HFF-Myc (cell line): ENCODE measurements at regions not wholly inside any gene's neighbourhood (a gene's known extent, or its start where the extent isn't known, plus 50 kb on each side); places are given as distances from the start of the nearest gene placed in this dataset.
"Not testable (repeated sequence)": the region's sequence is repeated elsewhere in the genome, so short reads cannot be mapped to it uniquely, and the experiment has no call there.

Source experiments
- DNase-seq: peaks from one replicate; pipeline ENCODE4 v3.0.0-alpha.2; 2011; ENCODE audit warnings: low read depth; ENCODE audit errors: extremely low read depth
- H3K4me3 ChIP-seq: replicated peaks from 2 replicates; pipeline ENCODE4 v1.5.1; 2011; ENCODE audit warnings: low read depth, mild to moderate bottlenecking, control low read depth, low read length
- TF ChIP-seq, protein P1 (sequence below): IDR thresholded peaks from 2 replicates; pipeline ENCODE4 v1.5.1; 2012; ENCODE audit warnings: mild to moderate bottlenecking, low read depth, low read length, control low read depth; ENCODE audit errors: missing control alignments

DNA sequence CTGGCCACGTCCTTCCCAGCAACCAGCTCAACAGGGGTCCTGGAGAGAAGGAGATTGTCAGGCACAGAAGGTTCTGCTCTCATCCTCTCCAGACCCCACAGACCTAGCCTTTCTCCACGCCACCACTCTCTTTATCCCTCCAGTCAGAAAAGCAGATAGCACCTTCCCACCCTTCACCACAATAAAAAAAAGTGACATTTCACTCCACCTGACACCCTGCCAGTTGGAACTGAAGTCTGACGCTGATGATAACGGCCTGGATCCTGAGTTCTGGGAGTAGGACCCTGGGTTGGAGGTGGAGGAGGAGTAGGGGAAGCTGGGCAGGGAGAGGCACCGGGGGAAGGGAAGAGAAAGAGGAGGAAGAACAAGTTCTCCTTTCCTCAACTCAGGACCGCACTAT lies 127.5 kb upstream of the ANO1 start:
- TF ChIP-seq, protein P1, sequence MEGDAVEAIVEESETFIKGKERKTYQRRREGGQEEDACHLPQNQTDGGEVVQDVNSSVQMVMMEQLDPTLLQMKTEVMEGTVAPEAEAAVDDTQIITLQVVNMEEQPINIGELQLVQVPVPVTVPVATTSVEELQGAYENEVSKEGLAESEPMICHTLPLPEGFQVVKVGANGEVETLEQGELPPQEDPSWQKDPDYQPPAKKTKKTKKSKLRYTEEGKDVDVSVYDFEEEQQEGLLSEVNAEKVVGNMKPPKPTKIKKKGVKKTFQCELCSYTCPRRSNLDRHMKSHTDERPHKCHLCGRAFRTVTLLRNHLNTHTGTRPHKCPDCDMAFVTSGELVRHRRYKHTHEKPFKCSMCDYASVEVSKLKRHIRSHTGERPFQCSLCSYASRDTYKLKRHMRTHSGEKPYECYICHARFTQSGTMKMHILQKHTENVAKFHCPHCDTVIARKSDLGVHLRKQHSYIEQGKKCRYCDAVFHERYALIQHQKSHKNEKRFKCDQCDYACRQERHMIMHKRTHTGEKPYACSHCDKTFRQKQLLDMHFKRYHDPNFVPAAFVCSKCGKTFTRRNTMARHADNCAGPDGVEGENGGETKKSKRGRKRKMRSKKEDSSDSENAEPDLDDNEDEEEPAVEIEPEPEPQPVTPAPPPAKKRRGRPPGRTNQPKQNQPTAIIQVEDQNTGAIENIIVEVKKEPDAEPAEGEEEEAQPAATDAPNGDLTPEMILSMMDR = no peak
- no peak overlapping the region for H3K4me3 ChIP-seq
- DNase-seq = no peak

DNA sequence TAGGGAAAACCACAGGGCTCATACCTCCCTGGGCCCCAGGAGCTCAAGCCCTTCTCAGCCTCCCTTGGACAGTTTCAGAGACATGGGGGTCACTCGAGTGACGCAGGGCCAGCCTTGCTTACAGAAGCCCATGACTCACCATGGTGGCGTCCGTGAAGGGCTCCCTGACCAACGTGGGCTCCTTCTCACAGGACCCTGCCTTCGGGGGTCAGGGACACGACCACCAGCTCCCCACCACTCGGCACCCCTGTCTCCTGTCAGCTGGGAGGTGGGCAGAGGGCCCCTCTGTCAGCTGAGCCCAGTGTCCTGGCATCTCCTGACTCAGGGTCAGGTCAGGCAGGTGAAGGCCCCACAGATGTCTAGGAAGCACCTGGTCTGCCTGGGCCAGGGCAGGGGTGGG lies 126.3 kb upstream of the ANO1 start:
- TF ChIP-seq, protein P1 = no peak
- no peak for DNase-seq
- no peak overlapping the region for H3K4me3 ChIP-seq

DNA sequence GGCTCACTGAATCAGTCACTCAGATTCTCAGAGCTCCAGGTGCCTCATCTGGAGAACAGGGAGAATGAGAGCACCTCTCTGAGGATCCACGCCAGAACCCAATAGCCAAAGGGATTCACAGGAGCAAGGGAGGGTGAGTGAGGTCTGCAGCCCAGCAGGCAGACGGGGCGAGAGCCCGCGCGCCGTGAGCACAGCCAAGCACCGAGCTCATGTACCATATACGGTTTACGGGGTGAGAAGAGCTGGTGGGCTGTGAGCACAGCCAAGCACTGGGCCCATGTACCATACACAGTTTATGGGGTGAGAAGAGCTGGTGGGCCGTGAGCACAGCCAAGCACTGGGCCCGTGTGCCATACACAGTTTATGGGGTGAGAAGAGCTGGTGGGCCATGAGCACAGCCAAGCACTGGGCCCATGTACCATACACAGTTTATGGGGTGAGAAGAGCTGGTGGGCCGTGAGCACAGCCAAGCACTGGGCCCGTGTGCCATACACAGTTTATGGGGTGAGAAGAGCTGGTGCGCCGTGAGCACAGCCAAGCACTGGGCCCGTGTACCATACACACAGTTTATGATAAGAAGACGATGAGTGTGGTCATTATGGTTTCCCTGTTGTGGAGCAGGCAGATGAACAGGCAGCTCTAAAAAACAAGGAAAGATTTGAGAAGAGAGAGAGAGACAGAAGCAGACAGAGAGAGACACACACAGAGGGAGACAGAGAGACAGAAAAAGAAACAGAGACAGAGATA lies 125.7 kb upstream of the ANO1 start:
- DNase-seq, H3K4me3 ChIP-seq: not testable (repeated sequence)

DNA sequence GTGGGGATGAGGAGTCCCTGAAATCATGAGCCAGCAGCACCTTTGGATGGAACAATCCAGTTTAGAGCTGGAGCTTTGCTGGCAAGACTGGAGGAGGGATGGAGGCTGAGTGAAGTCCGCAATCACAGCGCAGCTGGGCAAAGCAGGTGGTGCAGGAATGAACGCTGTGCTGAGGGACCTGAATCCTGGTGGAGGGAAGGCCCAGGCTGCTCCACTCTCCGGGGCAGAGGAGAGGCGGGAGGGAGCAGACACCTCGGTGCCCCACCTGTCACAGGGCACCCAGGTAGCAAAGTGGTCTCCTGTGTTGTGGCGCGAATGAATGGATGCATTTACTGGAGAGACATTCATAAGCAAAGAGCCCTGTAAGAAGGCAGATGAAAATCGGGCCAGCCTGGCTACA lies 124.8 kb upstream of the ANO1 start:
- no peak for DNase-seq
- H3K4me3 ChIP-seq = no peak overlapping the region
- TF ChIP-seq, protein P1 = no peak

DNA sequence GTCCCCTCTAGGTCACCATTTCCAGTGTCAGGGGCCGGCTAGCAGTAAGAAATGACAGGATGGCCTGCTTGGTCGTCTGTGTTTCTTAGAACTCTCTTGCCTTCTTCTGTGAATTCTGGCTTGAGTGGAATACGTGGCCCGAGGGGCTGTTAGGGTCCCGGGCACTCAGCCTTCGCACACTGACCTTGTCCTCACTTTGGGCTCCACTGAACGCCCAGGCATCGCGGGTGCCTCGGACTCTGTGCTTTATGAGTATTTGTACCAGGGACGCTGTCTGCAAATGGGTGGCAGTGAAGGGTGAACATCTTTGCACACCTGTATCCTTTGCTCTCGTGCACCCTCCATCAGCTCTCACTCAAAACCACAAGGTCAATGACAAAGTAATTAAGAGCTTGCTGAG lies 123.4 kb upstream of the ANO1 start:
- no peak overlapping the region for H3K4me3 ChIP-seq
- TF ChIP-seq, protein P1 = no peak
- DNase-seq = no peak

DNA sequence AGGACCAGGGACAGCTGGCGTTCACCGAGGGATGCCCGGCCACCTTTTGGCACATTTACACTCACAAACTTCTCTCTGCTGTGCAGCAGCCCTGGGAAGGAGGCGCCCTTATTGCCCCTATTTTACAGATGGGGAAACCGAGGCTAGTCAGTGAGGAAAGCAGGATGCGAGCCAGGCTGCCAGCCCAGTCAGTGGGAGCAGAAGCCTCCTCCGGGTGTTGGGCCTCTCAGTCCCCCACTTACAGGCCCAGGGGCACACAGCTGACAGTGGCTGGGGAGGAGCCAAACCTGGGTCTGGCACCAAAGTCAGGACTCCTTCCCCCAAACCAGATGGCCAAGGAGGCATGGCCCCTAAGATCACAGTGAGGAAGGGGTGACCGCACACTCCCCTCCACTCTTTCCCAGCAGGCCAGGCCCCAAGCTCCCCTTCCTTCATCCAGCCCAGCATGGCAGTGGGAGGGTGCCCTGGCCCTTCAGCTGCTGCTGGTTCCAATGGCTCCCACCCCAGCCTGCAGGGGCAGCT lies 121.4 kb upstream of the ANO1 start:
- TF ChIP-seq, protein P1 = no peak
- no peak for DNase-seq

DNA sequence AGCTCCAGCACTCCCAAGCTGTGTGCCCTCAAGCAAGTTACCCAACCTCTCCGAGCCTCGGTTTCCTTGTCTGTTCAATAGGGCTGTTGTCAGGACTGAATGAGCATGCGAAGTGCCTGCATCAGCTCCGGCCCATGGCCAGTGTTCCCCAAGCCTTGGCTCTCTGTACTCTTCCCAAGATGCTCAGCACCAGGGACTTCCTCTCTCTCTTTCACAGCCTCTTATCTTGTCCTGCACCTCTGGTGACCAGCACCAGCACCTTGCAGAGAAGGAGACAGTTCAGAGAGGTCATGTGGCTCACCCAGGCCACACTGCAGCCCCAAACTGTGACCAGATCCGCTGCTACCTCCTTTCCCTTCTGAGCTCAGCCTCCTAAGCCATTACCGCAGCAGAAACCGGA lies 120.3 kb upstream of the ANO1 start:
- no peak overlapping the region for H3K4me3 ChIP-seq
- TF ChIP-seq, protein P1 = no peak
- no peak for DNase-seq

More for the DNA sequence above, 121.4 kb upstream of the ANO1 start:
- H3K4me3 ChIP-seq = no peak overlapping the region
